Type B pancreatic cell (in vitro differentiated cells): ENCODE measurements at regions not wholly inside any gene's neighbourhood (a gene's known extent, or its start where the extent isn't known, plus 50 kb on each side); places are given as distances from the start of the nearest gene placed in this dataset.

ENCODE experiments used
- DNase-seq: peaks from one replicate; pipeline ENCODE4 v3.0.0; 2021; ENCODE audit warnings: mixed read lengths; ENCODE audit not compliant: unreplicated experiment; ENCODE audit errors: extremely low spot score
- H3K27ac Mint-ChIP-seq: 2 replicates; pipeline ENCODE4 v1.8.0; 2021; ENCODE audit warnings: mild to moderate bottlenecking, mixed read lengths
- H3K27me3 Mint-ChIP-seq: 2 replicates; pipeline ENCODE4 v1.8.0; 2021; ENCODE audit warnings: mixed read lengths
- H3K36me3 Mint-ChIP-seq: 2 replicates; pipeline ENCODE4 v1.8.0; 2021; ENCODE audit warnings: mixed read lengths
- H3K4me1 Mint-ChIP-seq: one replicate; pipeline ENCODE4 v1.8.0; 2021; ENCODE audit warnings: mixed read lengths; ENCODE audit not compliant: unreplicated experiment
- H3K4me3 Mint-ChIP-seq: 2 replicates; pipeline ENCODE4 v1.8.0; 2021; ENCODE audit warnings: mild to moderate bottlenecking, mixed read lengths
- H3K9me3 Mint-ChIP-seq: 2 replicates; pipeline ENCODE4 v1.8.0; 2021; ENCODE audit warnings: mixed read lengths
- CTCF ChIP-seq: fragments of 200-600 bp; sonication (generic); conservative IDR thresholded peaks from 2 replicates; pipeline ENCODE4 v1.5.0; 2021; ENCODE audit warnings: antibody characterized with exemption, mild to moderate bottlenecking

- Mint-ChIP-seq H3K4me1 (no peaks in the 10 kb centered on the region), H3K4me3 (no peak overlapping the region), H3K36me3 (no peaks in the 10 kb centered on the region), H3K27me3 (no peaks in the 10 kb centered on the region), H3K27ac (no peak overlapping the region), H3K9me3 (no peaks in the 10 kb centered on the region)
- no peak for DNase-seq
- TF ChIP-seq CTCF: no peak
These were observed 74.0 kb upstream of the AFF2 start for GRCh38 chrX:148426467-148426866.

GRCh38 chrX:148441387-148441786 lies 59.0 kb upstream of the AFF2 start:
- Mint-ChIP-seq H3K9me3 (no peaks in the 10 kb centered on the region), H3K36me3 (no peaks in the 10 kb centered on the region), H3K4me3 (no peak overlapping the region)

GRCh38 chrX:148443216-148443615 lies 57.2 kb upstream of the AFF2 start:
- Mint-ChIP-seq H3K27ac (no peak overlapping the region), H3K4me3 (no peak overlapping the region), H3K27me3 (no peaks in the 10 kb centered on the region), H3K36me3 (no peaks in the 10 kb centered on the region), H3K4me1 (no peaks in the 10 kb centered on the region), H3K9me3 (no peaks in the 10 kb centered on the region)
- TF ChIP-seq CTCF: no peak
- DNase-seq: no peak

More at GRCh38 chrX:148441387-148441786, 59.0 kb upstream of the AFF2 start:
- no peak overlapping the region for H3K27ac Mint-ChIP-seq
- H3K27me3 Mint-ChIP-seq: no peaks in the 10 kb centered on the region
- TF ChIP-seq CTCF: no peak
- no peaks in the 10 kb centered on the region for H3K4me1 Mint-ChIP-seq
- no peak for DNase-seq

GRCh38 chrX:148448686-148449085 lies 51.7 kb upstream of the AFF2 start:
- TF ChIP-seq CTCF: no peak
- no peak for DNase-seq
- no peaks in the 10 kb centered on the region for H3K36me3 Mint-ChIP-seq
- H3K9me3 Mint-ChIP-seq: no peaks in the 10 kb centered on the region
- no peak overlapping the region for H3K4me3 Mint-ChIP-seq
- H3K27me3 Mint-ChIP-seq: no peaks in the 10 kb centered on the region
- no peaks in the 10 kb centered on the region for H3K4me1 Mint-ChIP-seq
- no peak overlapping the region for H3K27ac Mint-ChIP-seq
